ENCODE measurements at regions not wholly inside any gene's neighbourhood (a gene's known extent, or its start where the extent isn't known, plus 50 kb on each side); places are given as distances from the start of the nearest gene placed in this dataset.

GRCh38 chr4:11937941-11938340 is 509.2 kb upstream of the HS3ST1 start:
- Histone ChIP-seq H3K4me3 (ENCODE audit: low read depth in 1 of 3, low read length in 3 of 3) (no peak overlapping the region), H3K9ac (ENCODE audit: low read depth in 1 of 2, low read length in 2 of 2) (no peak overlapping the region), H3K4me1 (ENCODE audit: control insufficient read depth in 4 of 4, insufficient read depth in 4 of 4, low read length in 3 of 4) (no peaks in the 10 kb centered on the region), H3K9me3 (ENCODE audit: control insufficient read depth in 4 of 4, low read length in 3 of 4) (no peaks in the 10 kb centered on the region), H3K27me3 (ENCODE audit: control insufficient read depth in 4 of 4, insufficient read depth in 4 of 4, low read length in 3 of 4) (no peaks in the 10 kb centered on the region), H3K36me3 (ENCODE audit: control insufficient read depth in 4 of 4, insufficient read depth in 3 of 4, low read depth in 1 of 4, low read length in 3 of 4) (no peaks in the 10 kb centered on the region), H3K27ac (ENCODE audit: low read depth in 1 of 2, low read length in 2 of 2) (no peak overlapping the region)
- DNase-seq (ENCODE audit: low spot score): no peak
- TF ChIP-seq ATF3 (IDR thresholded peaks at IDR 0.05): no peak
- no peak for TF ChIP-seq FOXA2 (IDR thresholded peaks at IDR 0.05)
- no peak for TF ChIP-seq NR2F2 (IDR thresholded peaks at IDR 0.05)
- no peak for TF ChIP-seq YY1 (IDR thresholded peaks at IDR 0.05)
- TF ChIP-seq EGR1 (IDR thresholded peaks at IDR 0.05; ENCODE audit: low read depth in 2 of 2): no peak
- no peak for TF ChIP-seq HNF4G (IDR thresholded peaks at IDR 0.05)
- TF ChIP-seq ZBTB33 (IDR thresholded peaks at IDR 0.05): no peak
- TF ChIP-seq RXRA (IDR thresholded peaks at IDR 0.05): no peak
- no peak for TF ChIP-seq FOXA1 (IDR thresholded peaks at IDR 0.05)
- TF ChIP-seq MAX (IDR thresholded peaks at IDR 0.05): no peak
- no peak for TF ChIP-seq HNF4A (conservative IDR thresholded peaks at IDR 0.05)
- TF ChIP-seq REST (IDR thresholded peaks at IDR 0.05): no peak
- TF ChIP-seq RAD21 (IDR thresholded peaks at IDR 0.05): no peak
- TF ChIP-seq GABPA (IDR thresholded peaks at IDR 0.05 in 1 of 2, conservative IDR thresholded peaks at IDR 0.05 in 1 of 2): no peak
- TF ChIP-seq JUND (IDR thresholded peaks at IDR 0.05): no peak
- no peak for TF ChIP-seq TAF1 (conservative IDR thresholded peaks at IDR 0.05)
- no peak for TF ChIP-seq SP1 (IDR thresholded peaks at IDR 0.05)
- no peak for TF ChIP-seq CTCF (IDR thresholded peaks at IDR 0.05; ENCODE audit: low read depth, low read length, missing input control)
